GM21528 (cell line): ENCODE measurements at regions not wholly inside any gene's neighbourhood (a gene's known extent, or its start where the extent isn't known, plus 50 kb on each side); places are given as distances from the start of the nearest gene placed in this dataset.

Experiments used
- ATAC-seq: cut with Tn5 transposase; IDR thresholded peaks from one replicate; pipeline ENCODE4 v1.9.1; 2021; ENCODE audit warnings: mild to moderate bottlenecking, moderate library complexity; ENCODE audit not compliant: unreplicated experiment, low FRiP score

DNA sequence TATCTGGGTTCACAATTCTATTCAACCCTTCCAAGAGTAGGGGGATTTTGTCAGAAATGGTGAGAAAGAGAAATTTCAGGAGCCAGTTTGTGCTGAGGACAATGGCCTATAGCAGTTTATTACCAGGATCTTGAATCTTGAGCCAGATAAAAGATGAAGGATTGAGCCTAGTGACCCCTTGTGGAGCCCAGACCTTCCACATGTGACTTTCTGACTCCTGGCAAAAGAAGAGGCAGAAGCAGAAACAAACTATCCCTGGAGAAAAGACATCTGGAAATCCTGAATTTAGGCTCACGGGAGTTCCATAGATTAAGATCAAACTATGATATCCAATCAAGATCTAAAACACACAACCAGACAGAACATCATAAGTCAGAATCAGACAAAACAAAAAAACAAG is 60.9 kb upstream of the CHRM2 start:
- ATAC-seq, result no peak

GRCh38 chr7:136803028-136803427 is 65.4 kb upstream of the CHRM2 start:
- no peak for ATAC-seq

GRCh38 chr7:136783934-136784333 is 84.5 kb upstream of the CHRM2 start:
- ATAC-seq, result no peak

GRCh38 chr7:136741941-136742340 is 126.5 kb upstream of the CHRM2 start:
- no peak for ATAC-seq

GRCh38 chr7:136728945-136729344 is 139.5 kb upstream of the CHRM2 start:
- no peak for ATAC-seq

GRCh38 chr7:136726460-136726859 is 142.0 kb upstream of the CHRM2 start:
- no peak for ATAC-seq

GRCh38 chr7:136717910-136718557 is 150.4 kb upstream of the CHRM2 start:
- ATAC-seq, result no peak

DNA sequence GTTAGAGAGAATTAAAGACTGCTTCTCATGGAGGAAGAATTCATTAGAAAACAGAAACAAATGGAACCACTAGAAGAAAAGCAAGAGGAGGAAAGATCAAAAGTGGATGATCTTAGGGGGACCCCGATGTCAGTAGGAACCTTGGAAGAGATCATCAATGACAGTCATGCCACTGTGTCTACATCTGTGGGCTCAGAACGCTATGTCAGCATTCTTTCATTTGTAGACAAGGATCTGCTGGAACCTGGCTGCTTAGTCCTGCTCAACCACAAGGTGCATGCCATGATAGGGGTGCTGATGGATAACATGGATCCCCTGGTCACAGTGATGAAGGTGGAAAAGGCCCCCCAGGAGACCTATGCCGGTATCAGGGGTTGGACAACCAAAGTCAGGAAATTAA is 154.4 kb upstream of the CHRM2 start:
- no peak for ATAC-seq

- ATAC-seq, result no peak
Observed at GRCh38 chr7:136710751-136711150, 157.7 kb upstream of the CHRM2 start.

GRCh38 chr7:136709876-136710275 is 158.6 kb upstream of the CHRM2 start:
- ATAC-seq, result no peak

DNA sequence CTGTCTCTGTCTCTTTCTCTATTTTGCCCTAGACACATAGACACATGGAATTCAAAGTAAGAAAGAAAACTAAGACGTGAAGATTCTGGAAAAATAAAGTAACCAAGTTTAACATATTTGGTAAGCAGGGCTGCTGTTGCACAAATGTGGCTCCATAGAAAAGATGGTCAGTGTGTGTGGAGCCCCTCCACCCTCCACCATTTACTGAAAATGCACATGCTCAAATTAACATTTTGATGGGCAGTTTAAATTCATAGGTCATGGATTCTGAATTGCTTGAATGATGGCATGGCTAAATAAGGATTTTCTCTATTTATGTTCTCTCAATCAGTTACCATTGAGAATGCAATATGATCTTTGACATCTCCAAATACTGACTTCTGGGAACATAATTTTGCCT is 165.5 kb upstream of the CHRM2 start:
- ATAC-seq, result no peak

DNA sequence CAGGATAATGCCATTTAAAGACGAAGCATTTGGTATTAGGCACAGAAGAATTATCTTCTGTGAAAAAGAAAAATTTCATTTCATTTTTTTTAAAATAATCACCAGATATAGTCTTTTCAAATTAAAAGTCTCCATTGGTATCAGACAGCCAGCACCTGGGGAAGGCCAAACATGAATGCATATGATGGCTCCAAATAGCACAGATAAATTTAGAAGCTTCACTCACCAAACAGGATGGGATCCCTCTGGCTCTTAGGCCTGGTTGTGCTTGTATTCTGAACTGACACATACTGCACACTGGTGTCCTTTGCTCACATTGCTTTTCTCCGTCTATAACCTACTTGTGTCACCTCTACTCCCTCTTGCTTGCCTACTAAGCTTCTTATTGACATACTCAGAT is 169.5 kb upstream of the CHRM2 start:
- no peak for ATAC-seq

- no peak for ATAC-seq
Observed at GRCh38 chr7:136698231-136698630, 170.2 kb upstream of the CHRM2 start.

GRCh38 chr7:136697271-136697670 is 171.2 kb upstream of the CHRM2 start:
- ATAC-seq, result no peak

DNA sequence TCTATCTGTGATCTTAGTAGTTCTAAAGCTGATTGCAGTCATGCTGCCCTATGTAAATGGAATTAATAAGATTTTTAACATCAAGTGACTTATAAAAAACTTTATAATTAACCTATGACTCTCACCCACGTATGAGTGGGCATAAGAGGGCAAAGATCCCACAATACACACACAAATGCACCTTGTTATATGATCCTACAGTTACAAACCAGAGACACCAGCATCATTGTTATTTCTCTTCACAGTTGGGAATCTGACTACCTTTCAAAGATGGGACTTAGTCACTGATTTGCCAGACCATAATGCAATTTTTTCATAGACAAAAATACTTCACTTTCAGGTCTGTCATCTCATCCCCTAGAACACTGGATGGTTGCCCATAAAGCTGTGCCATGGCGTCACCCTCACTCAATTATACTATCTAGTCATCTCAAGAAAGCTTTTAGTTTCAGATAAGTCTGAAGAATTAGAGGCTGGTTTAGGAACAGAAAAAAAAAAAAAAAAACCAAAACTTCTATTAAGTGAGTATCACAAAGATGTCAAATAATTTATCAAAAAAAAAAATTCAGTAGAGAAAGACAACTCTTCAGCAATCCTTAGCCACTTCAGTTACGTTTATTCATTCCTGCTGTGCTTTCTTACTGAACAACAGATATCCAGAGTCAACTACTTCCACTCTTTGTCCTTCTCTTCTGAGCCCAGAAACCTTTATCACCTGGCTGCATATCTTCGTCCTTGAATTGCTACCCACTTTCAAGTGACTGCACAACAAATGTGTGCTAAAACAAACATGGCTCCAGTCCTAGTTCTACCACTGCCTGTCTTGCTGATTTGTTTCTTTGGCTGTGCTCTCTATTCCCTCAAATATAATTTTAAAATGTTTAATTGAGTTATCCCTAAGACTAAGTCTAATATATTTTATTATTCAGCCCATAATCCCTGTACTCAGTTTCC is 175.0 kb upstream of the CHRM2 start:
- ATAC-seq, result no peak

DNA sequence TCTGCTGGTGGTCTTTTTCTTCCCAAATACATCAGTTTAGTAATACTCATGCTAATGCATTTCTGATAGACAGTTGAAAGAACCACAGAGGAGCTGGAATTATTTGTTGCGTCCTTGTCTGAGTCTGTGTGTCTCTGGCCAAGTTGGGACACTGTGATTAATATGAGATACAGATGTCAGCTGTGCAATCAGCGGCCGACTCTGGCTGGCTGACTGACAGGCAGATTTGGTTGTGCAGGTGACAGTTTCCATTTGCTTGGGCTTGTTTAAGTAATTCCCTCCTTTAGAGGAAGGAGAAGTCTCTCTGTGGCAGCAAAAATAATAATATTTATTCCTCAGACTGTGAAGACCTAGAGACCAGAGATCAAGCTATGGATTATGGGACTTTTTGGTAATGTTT is 176.2 kb upstream of the CHRM2 start:
- no peak for ATAC-seq

GRCh38 chr7:136688601-136689000 is 179.9 kb upstream of the CHRM2 start:
- ATAC-seq, result no peak

DNA sequence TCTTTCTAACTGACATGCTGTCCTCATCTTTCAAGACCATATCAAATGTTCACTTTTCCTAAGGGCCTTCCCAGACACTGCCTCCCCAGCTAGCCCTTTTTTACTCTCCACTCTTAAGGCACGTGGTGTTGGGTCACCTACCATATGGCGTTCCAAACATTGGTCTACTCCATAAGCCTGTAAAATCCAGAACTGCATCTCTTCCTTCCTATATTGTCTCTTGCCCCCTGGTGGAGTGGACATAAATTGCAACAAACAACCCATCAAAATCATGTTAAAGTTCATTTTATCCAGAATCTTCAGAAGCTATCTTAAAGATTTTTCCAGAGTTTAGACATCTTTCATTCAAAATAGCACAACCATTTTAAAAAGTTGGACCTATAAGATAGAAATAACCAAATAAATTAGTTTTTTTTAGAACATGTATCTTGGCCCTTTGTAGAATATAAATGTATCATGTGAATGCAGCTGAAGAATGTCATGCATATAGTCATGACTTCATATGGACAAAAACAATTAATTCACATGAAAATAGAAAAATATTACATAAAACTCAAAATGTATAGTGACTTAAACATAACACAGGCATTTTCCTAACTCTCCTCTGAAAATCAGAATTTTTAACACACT is 180.6 kb upstream of the CHRM2 start:
- ATAC-seq, result no peak

- ATAC-seq, result no peak
Observed at GRCh38 chr7:136685501-136686173, 182.8 kb upstream of the CHRM2 start.

DNA sequence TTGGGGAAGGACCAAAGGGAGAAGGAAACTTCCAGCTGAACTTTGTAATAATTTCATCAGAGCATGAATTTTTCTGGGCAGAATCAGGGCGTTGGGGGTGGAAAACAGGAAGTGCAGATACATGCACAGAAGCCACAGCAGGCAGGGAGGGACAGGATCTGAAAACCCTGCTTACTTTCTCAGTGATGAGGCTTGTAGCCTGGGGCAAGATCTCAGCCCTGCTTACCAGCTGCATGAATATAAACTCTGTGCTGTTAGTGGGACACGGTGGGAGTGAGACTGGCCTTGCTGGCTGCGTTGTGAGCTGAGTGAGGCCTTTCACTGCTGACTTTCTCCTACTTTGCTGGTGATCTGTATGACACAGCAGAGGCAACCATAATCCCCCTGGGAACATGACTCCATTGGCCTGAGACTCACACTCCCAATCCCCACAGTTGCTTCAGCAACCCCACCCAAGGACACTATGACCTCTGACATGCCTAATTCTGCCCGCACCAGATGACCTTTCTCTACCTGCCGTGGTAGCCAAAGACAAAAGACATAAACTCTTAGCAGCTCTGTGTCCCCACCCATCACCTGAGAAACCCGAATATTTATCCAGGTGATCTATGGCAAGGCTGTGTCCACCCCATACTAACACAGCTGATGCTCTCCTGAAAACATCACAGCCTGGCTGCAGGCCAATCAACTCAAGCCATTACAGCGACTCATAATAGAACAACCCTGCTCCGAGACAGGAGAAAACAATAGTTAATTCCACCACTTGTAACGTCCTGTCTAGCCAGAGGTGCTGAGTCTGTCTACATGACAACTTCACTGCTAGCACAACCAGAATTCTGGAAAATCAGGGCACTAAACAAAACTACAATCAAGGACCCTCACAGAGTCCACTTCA is 190.7 kb upstream of the CHRM2 start:
- ATAC-seq, result no peak
